SK-N-DZ (cell line): ENCODE measurements at regions not wholly inside any gene's neighbourhood (a gene's known extent, or its start where the extent isn't known, plus 50 kb on each side); places are given as distances from the start of the nearest gene placed in this dataset.
"Not testable (repeated sequence)": the region's sequence is repeated elsewhere in the genome, so short reads cannot be mapped to it uniquely, and the experiment has no call there.

ENCODE experiments used
- DNase-seq: peaks from one replicate; pipeline ENCODE4 v3.0.0-alpha.2; 2015; ENCODE audit warnings: low spot score

GRCh38 chr13:90438576-90438975 lies 908.9 kb upstream of the MIR17HG start:
- no peak for DNase-seq

DNA sequence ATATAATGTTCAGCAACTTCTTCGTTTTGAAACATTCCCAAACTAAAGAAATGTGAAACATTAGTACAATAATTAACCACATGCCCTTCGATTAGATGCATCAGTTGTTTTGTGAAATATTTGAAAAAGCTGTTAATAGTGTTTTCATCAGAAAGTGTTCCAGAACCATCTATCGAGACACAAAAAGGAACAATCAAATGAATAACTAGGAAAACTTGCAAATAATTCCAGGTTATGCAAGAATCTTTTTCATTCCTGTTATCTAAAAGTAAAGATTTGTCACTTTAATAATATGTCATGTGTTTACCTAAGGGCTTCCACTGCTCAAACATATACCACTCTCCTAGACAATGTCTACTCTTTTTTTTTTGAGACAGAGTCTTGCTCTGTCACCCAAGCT lies 904.2 kb upstream of the MIR17HG start:
- DNase-seq, result no peak

- no peak for DNase-seq
These were observed 903.3 kb upstream of the MIR17HG start for GRCh38 chr13:90444232-90444631.

- DNase-seq, result no peak
These were observed 902.3 kb upstream of the MIR17HG start for GRCh38 chr13:90445179-90445578.

GRCh38 chr13:90447034-90447733 lies 900.3 kb upstream of the MIR17HG start:
- no peak for DNase-seq

- no peak for DNase-seq
These were observed 899.8 kb upstream of the MIR17HG start for GRCh38 chr13:90447734-90448101.

DNA sequence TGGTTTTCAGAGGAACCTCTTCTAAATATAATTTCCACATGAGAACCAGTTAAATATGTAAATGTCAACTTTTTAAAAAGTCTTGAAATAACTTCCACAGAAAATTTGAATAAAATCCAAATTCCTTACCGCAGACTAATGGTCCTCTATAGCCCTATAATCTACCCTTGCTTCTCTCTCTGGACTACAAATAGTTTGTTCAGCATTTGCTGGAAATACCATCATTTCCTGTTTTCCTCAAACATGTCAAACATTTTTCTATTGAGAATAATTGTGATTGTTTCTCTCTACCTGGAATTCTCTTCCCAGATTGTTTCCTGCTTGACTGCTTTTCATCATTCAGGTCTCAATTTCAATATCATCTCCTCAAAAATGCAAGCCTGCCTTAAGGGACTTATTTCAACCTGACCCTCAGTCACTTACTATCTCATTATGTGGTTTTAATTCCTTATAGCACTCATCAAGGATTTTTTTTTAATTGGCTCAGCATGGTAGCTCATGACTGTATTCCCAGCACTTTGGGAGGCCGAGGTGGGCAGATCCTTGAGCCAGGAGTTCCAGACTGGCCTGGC lies 898.9 kb upstream of the MIR17HG start:
- no peak for DNase-seq

- DNase-seq, result no peak
These were observed 894.1 kb upstream of the MIR17HG start for GRCh38 chr13:90453342-90453741.

DNA sequence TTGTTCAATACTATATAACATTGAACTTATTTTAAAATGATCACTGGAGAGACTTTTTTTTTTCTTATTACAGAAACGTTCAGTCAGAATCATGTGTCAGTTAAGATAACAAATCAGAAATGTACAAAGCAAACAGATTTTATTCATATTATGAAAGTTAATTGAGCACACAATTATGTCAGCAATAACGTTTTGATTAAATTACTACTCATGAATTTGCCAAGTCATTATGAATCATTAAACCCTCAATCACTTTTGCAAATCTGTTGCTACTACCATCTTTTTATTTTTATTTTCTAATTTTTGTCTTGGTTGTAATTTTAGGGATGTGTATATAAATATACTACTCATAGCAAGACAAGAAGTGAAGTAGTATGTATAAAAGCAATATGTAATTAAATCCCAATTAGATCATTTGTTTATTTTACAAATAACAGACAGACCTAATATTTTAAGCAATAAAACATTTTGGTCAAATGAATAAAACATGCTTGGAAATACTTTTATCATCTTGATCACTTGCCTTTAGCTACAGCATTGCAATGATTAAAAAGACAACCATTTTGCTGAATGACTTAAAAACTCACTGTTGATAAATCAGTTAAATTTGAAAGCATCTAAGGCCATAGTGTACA lies 893.4 kb upstream of the MIR17HG start:
- DNase-seq, result no peak

- no peak for DNase-seq
These were observed 892.4 kb upstream of the MIR17HG start for GRCh38 chr13:90455067-90455466.

DNA sequence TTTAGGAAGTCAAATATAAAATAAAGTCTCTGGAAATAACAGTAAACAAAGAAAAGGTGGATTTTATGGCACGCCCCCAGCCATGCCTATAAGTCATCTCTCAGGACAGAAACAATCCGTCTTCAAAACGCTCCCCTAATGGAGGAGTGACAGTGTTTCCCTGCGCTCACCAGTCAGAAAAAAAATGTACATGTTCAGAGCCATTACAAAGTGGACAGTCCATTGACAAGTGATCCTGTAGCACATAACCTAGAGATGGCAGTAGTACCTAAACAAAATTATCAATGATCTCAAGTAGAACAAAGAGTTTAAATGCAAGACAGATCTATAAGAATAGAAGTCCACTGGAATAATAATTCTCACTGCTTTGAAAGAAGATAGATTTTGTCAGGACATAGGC lies 891.7 kb upstream of the MIR17HG start:
- peak; percentile 8 for DNase-seq

GRCh38 chr13:90461398-90461797 lies 886.1 kb upstream of the MIR17HG start:
- DNase-seq, result no peak

DNA sequence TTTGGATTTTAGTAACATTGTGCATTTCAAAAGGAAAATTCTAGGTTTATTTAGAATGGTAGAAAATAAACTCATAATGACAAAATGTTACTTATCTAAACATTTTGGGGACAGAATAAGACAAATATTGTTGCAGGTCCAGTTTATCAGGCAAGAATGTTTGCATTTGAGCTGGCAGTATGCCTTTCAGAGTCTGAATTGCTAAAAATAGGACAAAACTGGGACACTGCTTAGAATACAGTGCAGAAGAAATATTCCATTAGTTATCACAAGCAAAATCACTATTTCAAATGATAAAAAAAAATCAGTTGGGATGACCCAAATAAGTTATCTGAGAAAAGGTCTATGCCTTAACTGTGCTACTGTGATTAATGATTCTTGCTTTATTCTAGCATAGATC lies 870.3 kb upstream of the MIR17HG start:
- DNase-seq, result no peak

GRCh38 chr13:90483906-90484305 lies 863.6 kb upstream of the MIR17HG start:
- DNase-seq, result no peak

DNA sequence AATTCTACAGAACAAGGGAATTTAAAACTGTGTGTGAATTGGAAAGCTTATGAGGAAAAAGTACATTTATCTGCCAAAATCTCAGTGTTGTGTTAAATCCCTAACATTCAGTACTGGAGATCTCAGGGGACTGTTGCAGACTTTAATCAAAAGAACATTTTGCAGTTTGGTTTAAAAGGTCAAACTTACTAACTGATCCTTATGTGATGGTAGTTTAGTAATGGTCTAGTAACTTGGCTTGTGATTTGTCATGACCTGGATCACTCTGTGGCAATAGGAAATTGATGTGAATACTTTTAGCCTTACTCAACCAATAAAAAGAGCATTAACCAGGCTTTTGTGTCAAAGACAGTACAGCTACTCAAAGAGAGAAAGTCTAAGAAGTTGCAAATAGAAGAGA lies 862.1 kb upstream of the MIR17HG start:
- DNase-seq, result no peak

- no peak for DNase-seq
These were observed 854.6 kb upstream of the MIR17HG start for GRCh38 chr13:90492872-90493271.

DNA sequence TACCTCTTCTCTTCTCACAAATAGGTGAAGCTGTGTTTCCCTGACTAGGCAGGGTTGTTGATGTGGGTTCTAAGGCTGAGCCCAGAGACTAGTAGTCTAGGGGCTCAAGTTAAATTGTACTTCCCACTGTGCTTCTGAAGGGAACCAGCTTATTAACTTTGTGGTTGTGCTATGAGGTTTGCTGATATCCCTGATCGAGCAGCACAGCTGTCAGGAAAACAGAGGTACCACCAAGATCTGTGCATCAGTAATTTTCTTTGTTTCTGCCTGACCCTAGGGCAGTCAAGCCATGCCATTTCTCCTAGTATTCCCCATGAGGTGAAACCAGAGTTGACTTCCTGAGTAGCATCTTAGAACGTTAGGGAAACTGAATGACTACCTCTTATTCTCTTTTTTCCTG lies 853.8 kb upstream of the MIR17HG start:
- DNase-seq, result no peak

DNA sequence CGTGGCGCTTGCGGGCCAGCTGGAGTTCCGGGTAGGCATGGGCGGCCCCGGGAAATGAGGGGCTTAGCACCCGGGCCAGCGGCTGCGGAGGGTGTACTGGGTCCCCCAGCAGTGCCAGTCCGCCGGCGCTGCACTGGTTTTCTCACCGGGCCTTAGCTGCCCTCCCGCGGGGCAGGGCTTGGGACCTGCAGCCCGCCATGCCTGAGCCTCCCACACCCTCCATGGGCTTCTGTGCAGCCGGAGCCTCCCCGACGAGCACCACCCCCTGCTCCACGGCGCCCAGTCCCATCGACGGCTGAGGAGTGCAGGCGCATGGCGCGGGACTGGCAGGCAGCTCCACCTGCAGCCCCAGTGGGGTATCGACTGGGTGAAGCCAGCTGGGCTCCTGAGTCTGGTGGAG lies 852.6 kb upstream of the MIR17HG start:
- DNase-seq, result not testable (repeated sequence)

- no peak for DNase-seq
These were observed 849.4 kb upstream of the MIR17HG start for GRCh38 chr13:90498096-90498495.

DNA sequence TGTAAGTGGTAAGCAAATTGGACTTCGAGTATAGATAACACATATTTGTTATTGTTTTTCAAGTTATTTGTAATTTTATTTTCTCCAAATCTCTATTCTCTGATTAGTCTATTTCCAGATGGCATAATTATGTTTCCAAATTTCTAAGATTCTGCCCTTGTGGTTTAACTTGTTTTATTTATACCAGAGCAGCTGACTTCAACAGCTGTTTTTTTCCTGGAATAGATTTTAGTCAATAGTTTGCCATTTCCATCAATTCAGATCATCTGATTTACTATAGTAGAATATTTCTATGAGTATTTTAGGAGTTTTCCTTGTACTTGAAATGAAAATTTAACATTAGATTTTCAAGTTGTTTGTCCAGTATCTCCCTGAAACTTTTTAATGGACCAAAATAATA lies 848.7 kb upstream of the MIR17HG start:
- no peak for DNase-seq

DNA sequence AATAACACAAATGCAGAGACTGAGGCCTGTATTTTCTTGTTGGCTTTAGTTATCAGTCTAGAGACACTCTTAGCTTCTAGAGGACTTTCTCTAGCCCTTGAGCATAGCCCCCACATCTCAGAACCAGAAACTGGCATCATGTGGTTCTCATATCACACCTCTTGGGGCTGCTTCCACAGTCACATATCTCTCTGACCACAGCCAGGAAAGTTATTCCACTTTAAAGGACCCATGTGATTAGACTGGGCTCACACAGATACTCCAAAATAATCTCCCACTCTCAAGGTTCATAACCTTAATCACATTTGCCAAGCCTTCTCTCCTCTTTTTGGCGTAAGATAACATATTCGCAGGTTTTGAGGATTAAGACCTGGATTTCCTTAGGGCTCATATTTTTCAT lies 846.9 kb upstream of the MIR17HG start:
- no peak for DNase-seq

GRCh38 chr13:90502153-90502552 lies 845.3 kb upstream of the MIR17HG start:
- no peak for DNase-seq

GRCh38 chr13:90502762-90503161 lies 844.7 kb upstream of the MIR17HG start:
- DNase-seq, result no peak
